ENCODE measurements at regions not wholly inside any gene's neighbourhood (a gene's known extent, or its start where the extent isn't known, plus 50 kb on each side); places are given as distances from the start of the nearest gene placed in this dataset.

DNA sequence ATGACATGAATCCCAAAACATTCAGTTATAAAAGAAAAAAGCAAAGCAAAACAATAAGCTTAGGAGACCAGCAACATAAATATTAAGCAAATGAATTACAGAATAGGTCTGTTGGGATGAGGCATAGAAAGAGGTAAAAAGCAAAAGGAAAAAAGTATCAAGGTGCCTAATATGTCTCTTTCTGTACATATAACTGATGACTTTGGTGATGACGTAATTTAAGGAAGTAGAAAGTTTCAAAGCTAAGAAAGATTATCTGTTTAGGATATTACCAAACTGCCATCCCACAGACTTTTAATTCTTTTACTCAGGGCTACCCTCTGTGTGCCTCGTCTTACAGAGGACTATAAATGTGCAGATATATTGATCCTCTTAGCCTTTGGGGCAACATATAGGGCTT, 1066.5 kb downstream of the SORCS3 start:
- Histone ChIP-seq H3K27ac (no peak overlapping the region), H3K9me3 (no peaks in the 10 kb centered on the region), H3K4me1 (no peaks in the 10 kb centered on the region), H3K4me3 (no peak overlapping the region), H3K4me2 (no peak overlapping the region)
- FAIRE-seq, result no peak
- DNase-seq (ENCODE audit: low read depth in 1 of 2, low spot score in 1 of 2), result no peak
- POLR2A ChIA-PET, result no interaction called here
- TF ChIP-seq CHD2 (IDR thresholded peaks at IDR 0.05; ENCODE audit: low read length, partially characterized antibody) (no peak), ZNF302 (CRISPR knock-in tag; IDR thresholded peaks at IDR 0.05) (no peak), JUNB (IDR thresholded peaks at IDR 0.05) (no peak), HDAC2 (IDR thresholded peaks at IDR 0.05) (no peak), EP300 (IDR thresholded peaks at IDR 0.05) (no peak), GATA3 (IDR thresholded peaks at IDR 0.05; ENCODE audit: borderline replicate concordance) (no peak), HOXB13 (CRISPR knock-in tag; IDR thresholded peaks at IDR 0.05; ENCODE audit: low read depth) (no peak), CHD4 (IDR thresholded peaks at IDR 0.05; ENCODE audit: borderline replicate concordance) (no peak), BHLHE40 (IDR thresholded peaks at IDR 0.05; ENCODE audit: low read depth, low read length) (no peak), RARB (CRISPR knock-in tag; IDR thresholded peaks at IDR 0.05) (no peak), RNF2 (IDR thresholded peaks at IDR 0.05; ENCODE audit: borderline replicate concordance, low read depth) (no peak)
- TF ChIP-seq, protein P1, sequence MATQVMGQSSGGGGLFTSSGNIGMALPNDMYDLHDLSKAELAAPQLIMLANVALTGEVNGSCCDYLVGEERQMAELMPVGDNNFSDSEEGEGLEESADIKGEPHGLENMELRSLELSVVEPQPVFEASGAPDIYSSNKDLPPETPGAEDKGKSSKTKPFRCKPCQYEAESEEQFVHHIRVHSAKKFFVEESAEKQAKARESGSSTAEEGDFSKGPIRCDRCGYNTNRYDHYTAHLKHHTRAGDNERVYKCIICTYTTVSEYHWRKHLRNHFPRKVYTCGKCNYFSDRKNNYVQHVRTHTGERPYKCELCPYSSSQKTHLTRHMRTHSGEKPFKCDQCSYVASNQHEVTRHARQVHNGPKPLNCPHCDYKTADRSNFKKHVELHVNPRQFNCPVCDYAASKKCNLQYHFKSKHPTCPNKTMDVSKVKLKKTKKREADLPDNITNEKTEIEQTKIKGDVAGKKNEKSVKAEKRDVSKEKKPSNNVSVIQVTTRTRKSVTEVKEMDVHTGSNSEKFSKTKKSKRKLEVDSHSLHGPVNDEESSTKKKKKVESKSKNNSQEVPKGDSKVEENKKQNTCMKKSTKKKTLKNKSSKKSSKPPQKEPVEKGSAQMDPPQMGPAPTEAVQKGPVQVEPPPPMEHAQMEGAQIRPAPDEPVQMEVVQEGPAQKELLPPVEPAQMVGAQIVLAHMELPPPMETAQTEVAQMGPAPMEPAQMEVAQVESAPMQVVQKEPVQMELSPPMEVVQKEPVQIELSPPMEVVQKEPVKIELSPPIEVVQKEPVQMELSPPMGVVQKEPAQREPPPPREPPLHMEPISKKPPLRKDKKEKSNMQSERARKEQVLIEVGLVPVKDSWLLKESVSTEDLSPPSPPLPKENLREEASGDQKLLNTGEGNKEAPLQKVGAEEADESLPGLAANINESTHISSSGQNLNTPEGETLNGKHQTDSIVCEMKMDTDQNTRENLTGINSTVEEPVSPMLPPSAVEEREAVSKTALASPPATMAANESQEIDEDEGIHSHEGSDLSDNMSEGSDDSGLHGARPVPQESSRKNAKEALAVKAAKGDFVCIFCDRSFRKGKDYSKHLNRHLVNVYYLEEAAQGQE (IDR thresholded peaks at IDR 0.05), result no peak
- TF ChIP-seq, protein P2, sequence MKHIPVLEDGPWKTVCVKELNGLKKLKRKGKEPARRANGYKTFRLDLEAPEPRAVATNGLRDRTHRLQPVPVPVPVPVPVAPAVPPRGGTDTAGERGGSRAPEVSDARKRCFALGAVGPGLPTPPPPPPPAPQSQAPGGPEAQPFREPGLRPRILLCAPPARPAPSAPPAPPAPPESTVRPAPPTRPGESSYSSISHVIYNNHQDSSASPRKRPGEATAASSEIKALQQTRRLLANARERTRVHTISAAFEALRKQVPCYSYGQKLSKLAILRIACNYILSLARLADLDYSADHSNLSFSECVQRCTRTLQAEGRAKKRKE (CRISPR knock-in tag; IDR thresholded peaks at IDR 0.05; ENCODE audit: low read depth), result no peak
- TF ChIP-seq, protein P3, sequence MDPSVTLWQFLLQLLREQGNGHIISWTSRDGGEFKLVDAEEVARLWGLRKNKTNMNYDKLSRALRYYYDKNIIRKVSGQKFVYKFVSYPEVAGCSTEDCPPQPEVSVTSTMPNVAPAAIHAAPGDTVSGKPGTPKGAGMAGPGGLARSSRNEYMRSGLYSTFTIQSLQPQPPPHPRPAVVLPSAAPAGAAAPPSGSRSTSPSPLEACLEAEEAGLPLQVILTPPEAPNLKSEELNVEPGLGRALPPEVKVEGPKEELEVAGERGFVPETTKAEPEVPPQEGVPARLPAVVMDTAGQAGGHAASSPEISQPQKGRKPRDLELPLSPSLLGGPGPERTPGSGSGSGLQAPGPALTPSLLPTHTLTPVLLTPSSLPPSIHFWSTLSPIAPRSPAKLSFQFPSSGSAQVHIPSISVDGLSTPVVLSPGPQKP (IDR thresholded peaks at IDR 0.05; ENCODE audit: low read depth, low read length), result no peak
- TF ChIP-seq, protein P4, sequence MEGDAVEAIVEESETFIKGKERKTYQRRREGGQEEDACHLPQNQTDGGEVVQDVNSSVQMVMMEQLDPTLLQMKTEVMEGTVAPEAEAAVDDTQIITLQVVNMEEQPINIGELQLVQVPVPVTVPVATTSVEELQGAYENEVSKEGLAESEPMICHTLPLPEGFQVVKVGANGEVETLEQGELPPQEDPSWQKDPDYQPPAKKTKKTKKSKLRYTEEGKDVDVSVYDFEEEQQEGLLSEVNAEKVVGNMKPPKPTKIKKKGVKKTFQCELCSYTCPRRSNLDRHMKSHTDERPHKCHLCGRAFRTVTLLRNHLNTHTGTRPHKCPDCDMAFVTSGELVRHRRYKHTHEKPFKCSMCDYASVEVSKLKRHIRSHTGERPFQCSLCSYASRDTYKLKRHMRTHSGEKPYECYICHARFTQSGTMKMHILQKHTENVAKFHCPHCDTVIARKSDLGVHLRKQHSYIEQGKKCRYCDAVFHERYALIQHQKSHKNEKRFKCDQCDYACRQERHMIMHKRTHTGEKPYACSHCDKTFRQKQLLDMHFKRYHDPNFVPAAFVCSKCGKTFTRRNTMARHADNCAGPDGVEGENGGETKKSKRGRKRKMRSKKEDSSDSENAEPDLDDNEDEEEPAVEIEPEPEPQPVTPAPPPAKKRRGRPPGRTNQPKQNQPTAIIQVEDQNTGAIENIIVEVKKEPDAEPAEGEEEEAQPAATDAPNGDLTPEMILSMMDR (IDR thresholded peaks at IDR 0.05), result no peak
- TF ChIP-seq, protein P5, sequence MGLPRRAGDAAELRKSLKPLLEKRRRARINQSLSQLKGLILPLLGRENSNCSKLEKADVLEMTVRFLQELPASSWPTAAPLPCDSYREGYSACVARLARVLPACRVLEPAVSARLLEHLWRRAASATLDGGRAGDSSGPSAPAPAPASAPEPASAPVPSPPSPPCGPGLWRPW (IDR thresholded peaks at IDR 0.05), result no peak
- TF ChIP-seq, protein P6, sequence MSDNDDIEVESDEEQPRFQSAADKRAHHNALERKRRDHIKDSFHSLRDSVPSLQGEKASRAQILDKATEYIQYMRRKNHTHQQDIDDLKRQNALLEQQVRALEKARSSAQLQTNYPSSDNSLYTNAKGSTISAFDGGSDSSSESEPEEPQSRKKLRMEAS (IDR thresholded peaks at IDR 0.05), result no peak
- TF ChIP-seq, protein P7, sequence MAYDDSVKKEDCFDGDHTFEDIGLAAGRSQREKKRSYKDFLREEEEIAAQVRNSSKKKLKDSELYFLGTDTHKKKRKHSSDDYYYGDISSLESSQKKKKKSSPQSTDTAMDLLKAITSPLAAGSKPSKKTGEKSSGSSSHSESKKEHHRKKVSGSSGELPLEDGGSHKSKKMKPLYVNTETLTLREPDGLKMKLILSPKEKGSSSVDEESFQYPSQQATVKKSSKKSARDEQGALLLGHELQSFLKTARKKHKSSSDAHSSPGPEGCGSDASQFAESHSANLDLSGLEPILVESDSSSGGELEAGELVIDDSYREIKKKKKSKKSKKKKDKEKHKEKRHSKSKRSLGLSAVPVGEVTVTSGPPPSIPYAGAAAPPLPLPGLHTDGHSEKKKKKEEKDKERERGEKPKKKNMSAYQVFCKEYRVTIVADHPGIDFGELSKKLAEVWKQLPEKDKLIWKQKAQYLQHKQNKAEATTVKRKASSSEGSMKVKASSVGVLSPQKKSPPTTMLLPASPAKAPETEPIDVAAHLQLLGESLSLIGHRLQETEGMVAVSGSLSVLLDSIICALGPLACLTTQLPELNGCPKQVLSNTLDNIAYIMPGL (CRISPR knock-in tag; IDR thresholded peaks at IDR 0.05; ENCODE audit: borderline replicate concordance), result no peak
- 0% methylated on average over 2 of the region's 2 CpGs for WGBS (ENCODE audit: missing lambda C conversion rate)
- no peak for ATAC-seq
- CTCF ChIA-PET, result no interaction called here
